ENCODE measurements at regions not wholly inside any gene's neighbourhood (a gene's known extent, or its start where the extent isn't known, plus 50 kb on each side); places are given as distances from the start of the nearest gene placed in this dataset.

GRCh38 chr5:131081374-131081773 is 83.7 kb downstream of the HINT1 start:
- DNase-seq = no peak
- H3K4me3 ChIP-seq = no peak overlapping the region
- no peaks in the 10 kb centered on the region for H3K9me3 ChIP-seq
- intact Hi-C loops (cut with DNase I, micrococcal nuclease) = no loop called here
- H3K36me3 ChIP-seq (ENCODE audit: low read depth) = no peaks in the 10 kb centered on the region
- no peak for TF ChIP-seq CTCF (IDR thresholded peaks at IDR 0.05)
- no peak for ATAC-seq
- H3K4me1 ChIP-seq (ENCODE audit: low read depth) = no peaks in the 10 kb centered on the region

GRCh38 chr5:131079232-131079631 is 85.8 kb downstream of the HINT1 start:
- no peak for TF ChIP-seq CTCF (IDR thresholded peaks at IDR 0.05)
- no peaks in the 10 kb centered on the region for H3K9me3 ChIP-seq
- DNase-seq (no peak), ATAC-seq (no peak)
- intact Hi-C loops (cut with DNase I, micrococcal nuclease) = no loop called here
- no peak overlapping the region for H3K4me3 ChIP-seq
- no peaks in the 10 kb centered on the region for H3K36me3 ChIP-seq (ENCODE audit: low read depth)
- H3K4me1 ChIP-seq (ENCODE audit: low read depth) = no peaks in the 10 kb centered on the region

GRCh38 chr5:131068893-131069643 is 96.0 kb downstream of the HINT1 start:
- H3K4me1 ChIP-seq (ENCODE audit: low read depth) = no peaks in the 10 kb centered on the region
- no peaks in the 10 kb centered on the region for H3K36me3 ChIP-seq (ENCODE audit: low read depth)
- intact Hi-C loops (cut with DNase I, micrococcal nuclease) = no loop called here
- DNase-seq (peak in 1 of 3 donors; percentile 14), ATAC-seq (peak; percentile 78)
- no peak overlapping the region for H3K4me3 ChIP-seq
- H3K9me3 ChIP-seq = peaks cover 10% of the 10 kb centered on the region
- no peak for TF ChIP-seq CTCF (IDR thresholded peaks at IDR 0.05)

GRCh38 chr5:131068076-131068475 is 97.0 kb downstream of the HINT1 start:
- Histone ChIP-seq H3K36me3 (ENCODE audit: low read depth) (no peaks in the 10 kb centered on the region), H3K4me1 (ENCODE audit: low read depth) (no peaks in the 10 kb centered on the region), H3K9me3 (peaks cover 10% of the 10 kb centered on the region), H3K4me3 (no peak overlapping the region)
- ATAC-seq = no peak
- no peak for DNase-seq
- intact Hi-C loops (cut with DNase I, micrococcal nuclease) = no loop called here
- no peak for TF ChIP-seq CTCF (IDR thresholded peaks at IDR 0.05)

GRCh38 chr5:131067636-131068035 is 97.4 kb downstream of the HINT1 start:
- TF ChIP-seq CTCF (IDR thresholded peaks at IDR 0.05) = no peak
- intact Hi-C loops (cut with DNase I, micrococcal nuclease) = no loop called here
- Histone ChIP-seq H3K4me1 (ENCODE audit: low read depth) (no peaks in the 10 kb centered on the region), H3K36me3 (ENCODE audit: low read depth) (no peaks in the 10 kb centered on the region), H3K9me3 (peaks cover 10% of the 10 kb centered on the region), H3K4me3 (no peak overlapping the region)
- ATAC-seq = no peak
- DNase-seq = no peak
